Fibroblast of lung (primary cell): ENCODE measurements at regions not wholly inside any gene's neighbourhood (a gene's known extent, or its start where the extent isn't known, plus 50 kb on each side); places are given as distances from the start of the nearest gene placed in this dataset.

ENCODE experiments used
- DNase-seq, 2 donors: peaks; one replicate each; pipeline versions ENCODE4 v3.0.0 to v3.0.0-alpha.2; 2010; ENCODE audit warnings: low read depth in 2 of 2
- H2AFZ ChIP-seq: 2 replicates; pipeline ENCODE4 v1.5.1; 2012; ENCODE audit warnings: low read length, control low read depth, inconsistent platforms
- H3K27ac ChIP-seq: 2 replicates; pipeline ENCODE4 v1.5.1; 2011; ENCODE audit warnings: low read length, control low read depth; ENCODE audit not compliant: insufficient read depth
- H3K27me3 ChIP-seq: 2 replicates; pipeline ENCODE4 v1.5.1; 2011; ENCODE audit warnings: mild to moderate bottlenecking, low read length; ENCODE audit not compliant: control insufficient read depth, insufficient read depth
- H3K36me3 ChIP-seq: 2 replicates; pipeline ENCODE4 v1.5.1; 2011; ENCODE audit warnings: low read length; ENCODE audit not compliant: control insufficient read depth, insufficient read depth
- H3K4me1 ChIP-seq: 2 replicates; pipeline ENCODE4 v1.5.1; 2011; ENCODE audit warnings: low read length; ENCODE audit not compliant: control insufficient read depth, insufficient read depth; ENCODE audit errors: extremely low read depth
- H3K4me2 ChIP-seq: 2 replicates; pipeline ENCODE4 v1.5.1; 2011; ENCODE audit warnings: low read length, control low read depth; ENCODE audit not compliant: insufficient read depth; ENCODE audit errors: extremely low read depth
- H3K4me3 ChIP-seq, 4 experiments: fragments of 200-600 bp in 1 of 4; sonication (generic) in 1 of 4; replicated peaks in 1 of 4; 2 replicates each; pipeline ENCODE4 v1.5.1; 2011 to 2016; ENCODE audit warnings: low read length in 4 of 4, low read depth in 3 of 4, mild to moderate bottlenecking in 3 of 4, control low read depth in 2 of 4, inconsistent platforms in 1 of 4, mixed read lengths in 1 of 4; ENCODE audit not compliant: insufficient read depth in 1 of 4; ENCODE audit errors: control extremely low read depth in 1 of 4
- H3K79me2 ChIP-seq: 2 replicates; pipeline ENCODE4 v1.5.1; 2012; ENCODE audit warnings: mild to moderate bottlenecking, low read length, inconsistent platforms; ENCODE audit not compliant: control insufficient read depth, insufficient read depth
- H3K9ac ChIP-seq: 2 replicates; pipeline ENCODE4 v1.5.1; 2011; ENCODE audit warnings: mild to moderate bottlenecking, low read length, control low read depth; ENCODE audit not compliant: insufficient read depth
- H3K9me3 ChIP-seq: 2 replicates; pipeline ENCODE4 v1.5.1; 2012; ENCODE audit warnings: low read depth, low read length; ENCODE audit not compliant: control insufficient read depth, insufficient read depth
- H4K20me1 ChIP-seq: 2 replicates; pipeline ENCODE4 v1.5.1; 2011; ENCODE audit warnings: low read length; ENCODE audit not compliant: control insufficient read depth, insufficient read depth; ENCODE audit errors: extremely low read depth
- EZH2 ChIP-seq: IDR thresholded peaks from 2 replicates; pipeline ENCODE4 v1.5.1; 2012; ENCODE audit warnings: low read length, control low read depth, mild to moderate bottlenecking; ENCODE audit errors: missing control alignments
- TF ChIP-seq, protein P1 (sequence below), 2 donors: IDR thresholded peaks in 1 of 2; conservative IDR thresholded peaks in 1 of 2; 1 replicate in 1 of 2; 2 replicates in 1 of 2; pipeline ENCODE4 v1.5.1; 2011 to 2012; ENCODE audit warnings: low read length in 2 of 2, control low read depth in 1 of 2, inconsistent platforms in 1 of 2, low read depth in 1 of 2, mild to moderate bottlenecking in 1 of 2

DNA sequence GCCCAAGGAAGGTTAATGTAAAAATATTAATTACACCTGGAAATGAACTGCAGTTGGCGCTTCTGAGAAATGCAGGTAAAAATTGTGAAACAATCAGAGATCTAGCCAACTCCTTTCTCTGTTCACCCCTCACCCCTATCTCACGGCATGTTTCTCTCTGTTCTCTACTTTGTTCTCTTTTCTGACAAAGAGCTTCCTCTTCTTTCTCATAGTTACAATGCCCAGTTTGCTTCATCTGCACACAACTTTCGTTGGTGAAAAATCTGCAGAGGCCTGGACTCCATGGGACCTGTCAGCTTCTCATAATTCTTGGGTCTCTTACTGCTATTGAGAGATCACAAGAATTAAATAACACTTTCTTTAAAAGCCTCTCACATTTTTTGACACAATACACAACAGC lies 212.9 kb upstream of the LRRN1 start:
- Histone ChIP-seq H3K27ac (no peak overlapping the region), H3K4me3 (no peak overlapping the region), H2AFZ (no peak overlapping the region), H3K27me3 (no peaks in the 10 kb centered on the region), H3K36me3 (no peaks in the 10 kb centered on the region), H4K20me1 (no peaks in the 10 kb centered on the region), H3K4me1 (no peaks in the 10 kb centered on the region), H3K4me2 (no peak overlapping the region), H3K79me2 (no peaks in the 10 kb centered on the region), H3K9ac (no peak overlapping the region), H3K9me3 (no peaks in the 10 kb centered on the region)
- no peak for DNase-seq
- no peak for TF ChIP-seq EZH2
- TF ChIP-seq, protein P1, sequence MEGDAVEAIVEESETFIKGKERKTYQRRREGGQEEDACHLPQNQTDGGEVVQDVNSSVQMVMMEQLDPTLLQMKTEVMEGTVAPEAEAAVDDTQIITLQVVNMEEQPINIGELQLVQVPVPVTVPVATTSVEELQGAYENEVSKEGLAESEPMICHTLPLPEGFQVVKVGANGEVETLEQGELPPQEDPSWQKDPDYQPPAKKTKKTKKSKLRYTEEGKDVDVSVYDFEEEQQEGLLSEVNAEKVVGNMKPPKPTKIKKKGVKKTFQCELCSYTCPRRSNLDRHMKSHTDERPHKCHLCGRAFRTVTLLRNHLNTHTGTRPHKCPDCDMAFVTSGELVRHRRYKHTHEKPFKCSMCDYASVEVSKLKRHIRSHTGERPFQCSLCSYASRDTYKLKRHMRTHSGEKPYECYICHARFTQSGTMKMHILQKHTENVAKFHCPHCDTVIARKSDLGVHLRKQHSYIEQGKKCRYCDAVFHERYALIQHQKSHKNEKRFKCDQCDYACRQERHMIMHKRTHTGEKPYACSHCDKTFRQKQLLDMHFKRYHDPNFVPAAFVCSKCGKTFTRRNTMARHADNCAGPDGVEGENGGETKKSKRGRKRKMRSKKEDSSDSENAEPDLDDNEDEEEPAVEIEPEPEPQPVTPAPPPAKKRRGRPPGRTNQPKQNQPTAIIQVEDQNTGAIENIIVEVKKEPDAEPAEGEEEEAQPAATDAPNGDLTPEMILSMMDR (conservative IDR thresholded peaks at IDR 0.05 in 1 of 2, IDR thresholded peaks at IDR 0.05 in 1 of 2; ENCODE audit: low read depth in 1 of 2, low read length in 2 of 2): no peak

- Histone ChIP-seq H3K27ac (no peak overlapping the region), H3K4me1 (no peaks in the 10 kb centered on the region), H3K4me3 (no peak overlapping the region), H3K36me3 (no peaks in the 10 kb centered on the region), H3K4me2 (no peak overlapping the region), H3K9me3 (no peaks in the 10 kb centered on the region), H3K79me2 (no peaks in the 10 kb centered on the region), H3K9ac (no peak overlapping the region), H4K20me1 (no peaks in the 10 kb centered on the region), H3K27me3 (no peaks in the 10 kb centered on the region), H2AFZ (no peak overlapping the region)
- TF ChIP-seq, protein P1 (conservative IDR thresholded peaks at IDR 0.05 in 1 of 2, IDR thresholded peaks at IDR 0.05 in 1 of 2; ENCODE audit: low read depth in 1 of 2, low read length in 2 of 2): no peak
- no peak for TF ChIP-seq EZH2
- DNase-seq: no peak
Observed at GRCh38 chr3:3579658-3580057, 219.6 kb upstream of the LRRN1 start.

- no peak for TF ChIP-seq EZH2
- TF ChIP-seq, protein P1 (conservative IDR thresholded peaks at IDR 0.05 in 1 of 2, IDR thresholded peaks at IDR 0.05 in 1 of 2; ENCODE audit: low read depth in 1 of 2, low read length in 2 of 2): no peak
Observed at GRCh38 chr3:3578718-3579117, 220.5 kb upstream of the LRRN1 start.

More at GRCh38 chr3:3578718-3579117, 220.5 kb upstream of the LRRN1 start:
- DNase-seq: no peak
- H3K9me3 ChIP-seq: no peaks in the 10 kb centered on the region
- no peak overlapping the region for H3K4me2 ChIP-seq
- no peaks in the 10 kb centered on the region for H3K36me3 ChIP-seq
- H2AFZ ChIP-seq: no peak overlapping the region
- no peaks in the 10 kb centered on the region for H3K4me1 ChIP-seq
- no peak overlapping the region for H3K9ac ChIP-seq
- no peaks in the 10 kb centered on the region for H3K79me2 ChIP-seq
- no peaks in the 10 kb centered on the region for H4K20me1 ChIP-seq
- H3K27me3 ChIP-seq: no peaks in the 10 kb centered on the region
- no peak overlapping the region for H3K4me3 ChIP-seq
- no peak overlapping the region for H3K27ac ChIP-seq
